ENCODE measurements at regions not wholly inside any gene's neighbourhood (a gene's known extent, or its start where the extent isn't known, plus 50 kb on each side); places are given as distances from the start of the nearest gene placed in this dataset.
"Not testable (repeated sequence)": the region's sequence is repeated elsewhere in the genome, so short reads cannot be mapped to it uniquely, and the experiment has no call there.

DNA sequence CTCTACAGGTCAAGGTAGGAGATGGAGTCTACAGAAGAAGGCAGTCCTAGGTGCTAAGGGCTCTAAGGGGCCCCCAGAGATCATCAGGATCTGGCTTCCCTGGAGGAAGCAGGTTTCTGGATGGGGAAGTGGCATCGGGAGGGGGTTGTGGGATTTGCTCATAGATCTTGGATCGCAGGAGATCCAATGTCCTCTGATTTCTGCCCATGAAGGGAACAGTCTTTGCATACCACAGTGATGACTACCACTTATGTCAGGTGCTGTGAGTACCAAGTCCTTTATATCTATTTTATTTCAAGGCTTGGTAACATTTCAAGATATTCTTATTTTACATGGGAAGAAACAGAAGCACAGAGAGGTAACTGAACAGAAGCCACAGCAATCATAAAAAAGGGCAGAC, 164.0 kb downstream of the RGS9 start:
- DNase-seq = no peak

DNA sequence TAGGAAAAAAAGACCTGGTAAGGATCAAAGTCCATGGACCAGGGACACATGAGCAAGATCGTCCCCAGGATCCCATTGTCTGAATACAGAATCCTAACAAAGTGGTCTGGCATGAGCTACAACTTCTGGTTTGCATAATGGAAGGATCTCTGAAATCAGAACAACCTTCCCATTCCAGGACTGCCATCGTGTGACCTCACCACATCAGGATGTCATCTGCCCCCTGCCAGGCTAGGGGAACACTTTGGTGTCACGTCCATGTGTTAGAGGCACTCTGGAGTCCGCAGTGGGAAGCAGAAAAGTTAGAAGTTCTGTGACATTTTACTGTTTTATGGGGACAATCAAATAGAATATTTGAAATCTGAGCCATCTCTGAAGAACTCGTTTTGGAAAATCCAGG, 160.7 kb downstream of the RGS9 start:
- DNase-seq = no peak

DNA sequence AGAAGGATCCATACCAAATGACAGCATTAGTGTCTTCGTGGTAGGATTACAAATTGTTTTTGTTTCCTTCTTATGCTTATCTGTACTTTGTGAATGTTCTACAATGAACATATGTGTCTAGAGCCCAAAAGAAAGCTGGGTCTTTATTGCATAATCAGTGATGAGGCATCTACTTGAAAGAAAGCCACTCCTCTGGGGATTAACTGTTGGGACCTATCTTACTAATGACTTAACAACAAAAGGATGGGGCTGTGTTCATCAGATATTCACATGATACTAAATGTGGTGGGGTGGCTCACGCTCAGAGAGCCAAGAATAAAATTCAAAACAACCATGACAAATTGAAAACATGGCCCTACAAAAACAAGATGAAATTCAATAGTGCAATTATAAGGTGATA, 160.2 kb downstream of the RGS9 start:
- peak; percentile 9 for DNase-seq

DNA sequence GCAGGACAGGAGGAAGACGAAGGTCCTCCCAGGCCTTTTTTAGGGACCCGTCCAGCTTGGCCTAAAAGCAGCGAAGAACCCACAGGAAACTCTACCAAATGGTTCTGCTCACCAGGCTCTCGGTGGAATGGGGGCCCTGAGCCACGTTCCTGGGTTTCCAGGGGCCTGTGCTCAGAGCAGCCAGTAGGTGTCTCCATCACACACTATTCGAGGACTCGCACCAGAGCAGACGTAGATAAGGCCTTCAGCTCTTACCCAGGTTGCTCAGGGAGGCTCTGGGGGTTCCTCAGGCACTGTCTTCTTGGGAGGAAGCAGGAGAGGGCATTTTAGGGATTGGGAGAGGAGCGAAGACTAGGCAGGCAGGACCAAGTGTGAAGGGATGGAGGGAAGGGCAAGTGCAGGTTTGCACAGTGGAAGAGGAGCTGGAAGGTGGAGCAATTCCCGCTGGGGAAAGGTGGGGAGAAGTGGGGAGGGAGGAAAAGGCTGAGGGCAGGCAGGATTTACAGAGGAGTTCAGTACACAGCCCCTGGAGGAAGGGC, 157.1 kb downstream of the RGS9 start:
- DNase-seq = peak; percentile 84

DNA sequence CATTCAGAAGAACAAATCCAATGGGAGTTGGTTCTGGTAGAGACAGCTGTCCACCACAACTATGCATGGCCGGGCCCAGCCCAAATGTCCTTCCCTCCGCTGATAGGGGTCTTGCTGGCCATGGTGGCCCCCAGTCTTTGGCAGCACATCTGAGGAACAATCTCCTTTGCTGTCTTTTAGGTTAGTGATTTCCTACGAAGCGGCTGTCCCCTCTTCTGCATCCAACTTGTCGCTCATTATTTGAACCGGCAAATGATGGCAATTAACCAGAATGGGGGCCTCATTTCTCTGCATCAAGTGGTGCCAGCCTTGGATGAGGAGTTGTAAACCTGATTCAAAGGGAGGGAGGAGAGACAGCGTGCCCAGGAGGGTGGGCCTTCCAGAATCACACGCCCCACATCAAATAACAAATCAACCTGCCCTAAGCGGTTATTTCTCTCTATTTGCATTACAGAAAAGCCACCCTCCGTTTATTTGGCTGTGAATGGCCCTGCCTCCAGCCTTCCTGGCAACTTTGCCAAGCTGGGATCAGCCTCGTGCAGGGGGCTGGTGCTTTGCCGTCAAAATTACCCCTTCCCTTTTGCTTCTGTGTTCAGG, 156.5 kb downstream of the RGS9 start:
- no peak for DNase-seq

DNA sequence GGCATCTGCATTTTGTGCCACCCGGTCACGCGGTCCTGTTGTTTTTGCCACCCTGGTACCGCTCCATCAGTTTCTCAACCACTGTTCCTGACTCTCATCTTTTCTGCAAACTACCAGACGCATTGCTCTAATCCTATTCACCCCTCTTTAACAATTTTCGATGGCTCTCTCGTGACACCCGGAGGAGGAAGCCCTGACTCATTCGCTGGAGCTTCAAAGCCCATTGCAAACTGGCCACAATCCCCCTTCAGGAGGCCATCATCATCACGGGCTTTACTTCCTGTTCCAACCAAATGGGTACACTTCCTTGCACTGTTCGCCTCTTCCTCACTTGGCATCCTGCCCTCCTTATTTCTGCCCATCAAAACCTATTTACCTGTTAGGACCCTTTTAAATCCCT, 155.3 kb downstream of the RGS9 start:
- DNase-seq = no peak

DNA sequence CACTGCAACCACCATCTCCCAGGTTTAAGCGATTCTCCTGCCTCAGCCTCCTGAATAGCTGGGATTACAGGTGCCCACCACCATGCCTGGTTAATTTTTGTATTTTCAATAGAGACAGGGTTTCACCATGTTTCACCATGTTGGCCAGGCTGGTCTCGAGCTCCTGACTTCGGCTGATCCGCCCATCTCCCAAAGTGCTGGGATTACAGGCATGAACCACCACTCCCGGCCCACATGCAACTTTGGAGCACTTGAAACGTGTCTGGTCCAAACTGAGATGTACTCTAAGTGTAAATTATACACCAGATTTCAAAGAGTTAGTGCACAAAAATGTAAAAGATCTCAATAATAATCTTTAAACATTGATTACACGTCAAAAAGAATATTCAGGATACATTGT, 154.1 kb downstream of the RGS9 start:
- not testable (repeated sequence) for DNase-seq

DNA sequence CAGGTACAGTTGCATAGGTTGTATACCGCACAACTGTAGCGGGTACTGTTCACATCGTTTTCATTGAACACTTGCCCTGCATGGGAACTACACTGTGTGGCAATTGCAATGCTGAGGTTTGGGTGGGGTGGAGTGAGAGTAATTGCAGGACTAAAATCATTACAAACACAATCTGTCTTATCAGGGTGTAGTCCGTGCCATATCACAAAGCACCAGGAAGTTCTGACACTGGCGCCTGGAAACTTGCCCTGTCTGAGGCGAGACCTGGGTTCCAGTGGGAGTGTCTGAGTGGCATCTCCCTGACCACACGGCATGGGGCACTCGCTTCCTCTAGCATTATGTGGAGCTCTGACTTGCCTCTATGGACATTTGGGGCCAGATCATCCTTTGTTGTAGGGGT, 153.4 kb downstream of the RGS9 start:
- DNase-seq = no peak

DNA sequence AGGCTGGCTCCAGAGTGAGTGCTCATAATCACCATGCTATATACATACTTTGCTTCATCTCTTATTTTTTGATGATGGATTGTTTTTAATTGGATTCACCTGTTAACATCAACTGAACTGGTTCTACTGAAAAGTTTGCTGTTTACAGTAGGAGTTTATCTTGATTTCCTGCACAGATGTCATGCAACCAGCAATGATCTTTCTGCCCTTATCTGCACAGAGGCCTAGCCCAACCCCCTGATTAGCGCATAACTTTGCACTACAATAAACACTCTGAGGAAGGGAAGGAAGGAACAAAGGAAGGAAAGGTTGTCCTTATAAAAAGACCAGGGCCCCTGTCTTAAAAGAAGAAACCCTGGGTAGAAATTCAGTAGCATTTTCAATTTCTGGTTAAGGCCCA, 152.9 kb downstream of the RGS9 start:
- no peak for DNase-seq

DNA sequence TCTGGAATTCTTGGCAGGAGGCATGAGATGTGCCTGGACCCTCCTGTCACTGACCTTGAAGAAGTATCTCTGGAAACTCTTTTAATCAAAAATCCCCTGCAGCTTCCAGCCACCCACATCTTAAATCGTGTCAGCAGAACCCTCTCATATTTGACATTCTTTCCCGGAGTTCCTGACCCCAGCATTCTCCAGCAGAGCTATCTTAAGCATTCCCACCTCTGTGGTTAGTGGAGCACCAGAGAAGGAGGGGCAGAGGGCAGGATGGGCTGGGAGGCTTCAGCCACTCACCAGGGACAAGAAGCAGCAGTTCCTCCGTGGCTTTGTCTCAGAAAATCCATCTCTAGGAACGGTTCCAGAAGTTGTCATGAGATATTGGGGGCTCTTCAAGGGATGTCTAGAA, 149.9 kb downstream of the RGS9 start:
- no peak for DNase-seq

DNA sequence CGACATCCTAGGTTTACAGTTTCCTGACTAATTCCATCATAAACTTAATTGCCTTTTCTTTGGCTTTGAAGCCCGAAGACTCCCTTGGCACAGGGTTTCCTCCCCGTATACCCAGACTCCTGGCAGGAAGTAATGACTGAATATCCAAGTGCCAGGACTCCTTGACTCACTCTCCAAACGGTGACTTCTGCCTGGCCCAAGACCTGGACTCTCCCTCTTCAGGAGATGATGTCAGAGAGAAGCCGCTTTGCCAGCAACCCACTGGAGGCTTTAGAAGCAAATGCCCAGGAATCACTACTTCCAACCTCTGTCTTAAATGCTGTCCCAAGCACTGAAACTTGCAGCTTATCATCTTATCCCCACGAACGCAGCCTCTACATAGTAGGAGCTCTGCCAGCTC, 146.5 kb downstream of the RGS9 start:
- no peak for DNase-seq

DNA sequence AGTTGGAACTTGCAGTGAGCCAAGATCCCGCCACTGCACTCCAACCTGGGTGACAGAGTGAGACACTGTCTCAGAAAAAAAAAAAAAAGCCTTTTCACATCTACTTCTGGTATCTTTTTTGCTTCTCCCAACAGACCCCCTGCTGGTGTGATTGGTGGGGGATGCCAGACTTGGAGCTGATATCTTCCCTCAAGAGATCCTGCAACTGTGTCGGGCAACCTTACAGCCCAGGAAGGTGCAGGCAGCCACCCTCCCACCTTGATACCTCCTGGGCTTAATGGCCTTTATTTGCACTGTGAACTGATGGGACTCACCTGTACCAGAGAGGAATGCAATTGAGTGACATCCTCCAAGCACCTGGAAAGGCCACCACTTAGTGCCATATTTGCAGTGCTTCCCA, 142.3 kb downstream of the RGS9 start:
- DNase-seq = no peak

DNA sequence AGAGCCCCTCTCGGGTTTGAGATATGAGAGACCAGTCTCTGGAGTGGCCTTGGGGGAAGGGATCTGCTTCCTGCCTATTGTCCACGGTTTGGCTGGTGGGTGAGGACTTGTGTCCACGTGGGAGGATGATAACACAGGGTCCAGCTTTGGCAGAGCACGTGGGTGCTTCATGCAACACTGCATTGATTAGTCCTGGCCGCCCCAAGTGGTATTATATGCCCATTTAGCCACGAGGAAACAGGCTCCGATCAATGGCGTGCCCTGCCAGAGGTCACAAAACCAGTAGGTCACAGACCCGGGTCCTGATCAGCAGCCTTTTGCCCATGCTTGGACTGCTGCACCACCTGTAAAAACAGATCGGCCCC, 141.6 kb downstream of the RGS9 start:
- no peak for DNase-seq

DNA sequence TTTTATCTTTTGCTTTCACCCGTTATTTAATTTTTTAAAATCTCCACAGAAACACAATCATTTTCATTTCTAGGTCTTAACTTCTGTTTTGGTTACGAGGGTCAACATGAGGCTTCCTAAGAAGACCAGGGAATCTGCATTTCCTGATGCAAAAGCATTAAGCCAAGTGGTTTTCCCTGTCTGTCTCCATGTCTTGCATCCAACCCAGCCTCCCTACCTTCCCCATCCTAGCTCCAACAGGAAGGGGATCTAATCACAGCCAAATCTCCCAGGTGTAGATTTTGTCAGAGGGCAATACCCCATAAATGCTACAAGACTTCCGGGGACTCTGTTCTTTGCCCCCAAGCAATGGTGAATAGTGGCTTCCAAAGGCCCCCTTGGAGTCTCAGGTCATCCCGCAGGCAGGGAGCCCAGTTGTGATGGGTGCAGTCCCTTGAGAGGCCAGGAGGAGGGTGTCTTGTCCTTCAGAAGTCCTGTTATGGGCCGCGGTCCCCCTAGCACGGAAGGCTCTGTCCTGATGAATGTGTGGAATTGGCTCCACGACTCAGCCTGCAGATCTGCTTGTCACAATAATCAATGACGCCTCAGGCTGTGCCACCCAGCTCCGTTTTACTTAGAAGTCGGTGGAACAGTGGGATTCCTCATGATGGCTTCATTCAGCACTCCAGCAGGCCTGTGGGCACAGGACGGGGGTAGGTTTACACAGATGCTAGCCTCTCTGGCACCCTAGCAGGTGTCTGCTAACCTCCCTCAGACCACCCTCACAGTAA, 141.1 kb downstream of the RGS9 start:
- peak; percentile 58 for DNase-seq

DNA sequence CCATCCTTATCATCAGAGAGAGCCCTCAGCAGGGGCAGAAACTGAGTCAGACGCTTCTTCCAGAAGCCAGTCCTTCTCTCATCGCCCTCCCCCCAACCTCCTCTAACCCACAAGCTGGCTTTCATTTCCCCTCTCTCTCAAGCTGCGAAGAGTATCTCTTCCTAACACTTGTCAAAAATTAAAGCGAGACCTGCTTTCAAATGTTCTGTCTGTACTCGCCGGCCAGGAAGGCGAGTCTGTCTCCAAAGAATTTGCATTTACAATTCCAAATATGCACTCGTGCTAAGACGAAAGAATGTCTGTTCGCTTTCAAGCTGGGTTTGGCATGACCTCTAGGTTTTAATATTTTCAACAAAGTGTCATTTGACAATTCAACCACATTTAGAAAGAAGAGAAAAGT, 140.4 kb downstream of the RGS9 start:
- DNase-seq = no peak

Data from NCI-H69 (cell line).